DOHH2 (cell line): ENCODE measurements at regions not wholly inside any gene's neighbourhood (a gene's known extent, or its start where the extent isn't known, plus 50 kb on each side); places are given as distances from the start of the nearest gene placed in this dataset.

Experiments
- EZH2phosphoT487 ChIP-seq: fragments of 200-600 bp; sonication (generic); IDR thresholded peaks from 2 replicates; pipeline ENCODE4 v1.6.1; 2017; ENCODE audit warnings: borderline replicate concordance, mild to moderate bottlenecking, antibody characterized with exemption, low read length, moderate library complexity, mixed read lengths
- TF ChIP-seq, protein P1 (sequence below): fragments of 200-600 bp; sonication (generic); IDR thresholded peaks from one replicate; pipeline ENCODE4 v1.5.1; 2014; ENCODE audit warnings: antibody characterized with exemption, mild to moderate bottlenecking, low read depth, low read length; ENCODE audit not compliant: poor library complexity, severe bottlenecking

DNA sequence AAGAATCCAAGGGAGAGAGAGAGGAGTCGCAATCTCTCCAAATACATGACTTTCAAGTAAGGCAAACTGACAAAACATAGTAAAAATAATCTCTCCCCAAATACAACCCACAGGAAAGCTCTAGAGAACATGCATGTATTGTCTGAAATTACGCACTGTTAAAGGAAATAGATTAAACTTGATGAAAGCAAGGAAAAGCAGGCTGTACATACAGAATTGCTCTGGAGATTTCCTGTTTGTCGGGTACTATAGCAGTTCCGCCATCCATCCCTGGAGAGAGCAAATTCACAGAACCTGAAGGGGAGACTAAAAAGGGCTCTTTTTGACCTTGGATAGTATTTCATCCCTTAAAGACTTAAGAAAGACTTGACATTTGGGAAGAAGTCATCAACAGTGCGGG is 170.2 kb upstream of the BET1 start:
- TF ChIP-seq, protein P1, sequence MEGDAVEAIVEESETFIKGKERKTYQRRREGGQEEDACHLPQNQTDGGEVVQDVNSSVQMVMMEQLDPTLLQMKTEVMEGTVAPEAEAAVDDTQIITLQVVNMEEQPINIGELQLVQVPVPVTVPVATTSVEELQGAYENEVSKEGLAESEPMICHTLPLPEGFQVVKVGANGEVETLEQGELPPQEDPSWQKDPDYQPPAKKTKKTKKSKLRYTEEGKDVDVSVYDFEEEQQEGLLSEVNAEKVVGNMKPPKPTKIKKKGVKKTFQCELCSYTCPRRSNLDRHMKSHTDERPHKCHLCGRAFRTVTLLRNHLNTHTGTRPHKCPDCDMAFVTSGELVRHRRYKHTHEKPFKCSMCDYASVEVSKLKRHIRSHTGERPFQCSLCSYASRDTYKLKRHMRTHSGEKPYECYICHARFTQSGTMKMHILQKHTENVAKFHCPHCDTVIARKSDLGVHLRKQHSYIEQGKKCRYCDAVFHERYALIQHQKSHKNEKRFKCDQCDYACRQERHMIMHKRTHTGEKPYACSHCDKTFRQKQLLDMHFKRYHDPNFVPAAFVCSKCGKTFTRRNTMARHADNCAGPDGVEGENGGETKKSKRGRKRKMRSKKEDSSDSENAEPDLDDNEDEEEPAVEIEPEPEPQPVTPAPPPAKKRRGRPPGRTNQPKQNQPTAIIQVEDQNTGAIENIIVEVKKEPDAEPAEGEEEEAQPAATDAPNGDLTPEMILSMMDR: no peak
- no peak for TF ChIP-seq EZH2phosphoT487
